Stimulated activated CD8-positive, alpha-beta memory T cell treated with anti-CD3 and anti-CD28 coated beads, Interleukin-7, amount 100 ng/mL, for 1 hour (primary cell): ENCODE measurements at regions not wholly inside any gene's neighbourhood (a gene's known extent, or its start where the extent isn't known, plus 50 kb on each side); places are given as distances from the start of the nearest gene placed in this dataset.

Experiments
- DNase-seq, 2 donors: peaks; one replicate each; pipeline ENCODE4 v3.0.0-alpha.2; 2020; ENCODE audit warnings: low read depth in 2 of 2

DNA sequence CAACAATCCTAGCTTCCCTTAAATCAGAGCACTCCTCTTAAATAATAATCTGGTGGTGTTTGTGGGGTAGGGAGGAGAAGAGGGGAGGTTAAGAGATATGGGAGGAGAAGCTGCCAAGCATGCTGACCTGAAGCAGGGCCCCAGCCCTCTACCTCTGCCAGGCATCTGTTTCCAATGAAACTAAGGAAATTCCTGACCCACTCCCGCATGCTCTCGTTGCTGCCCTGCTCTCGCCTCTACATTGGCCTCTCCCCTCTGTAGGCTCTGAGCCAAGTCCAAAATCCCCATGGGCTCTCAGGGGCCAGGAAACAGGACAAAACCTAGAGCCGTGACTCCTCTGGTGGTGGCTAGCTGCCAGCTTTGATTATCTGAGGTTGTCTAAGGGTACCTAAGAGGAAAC, 559.5 kb upstream of the CDH11 start:
- no peak for DNase-seq

DNA sequence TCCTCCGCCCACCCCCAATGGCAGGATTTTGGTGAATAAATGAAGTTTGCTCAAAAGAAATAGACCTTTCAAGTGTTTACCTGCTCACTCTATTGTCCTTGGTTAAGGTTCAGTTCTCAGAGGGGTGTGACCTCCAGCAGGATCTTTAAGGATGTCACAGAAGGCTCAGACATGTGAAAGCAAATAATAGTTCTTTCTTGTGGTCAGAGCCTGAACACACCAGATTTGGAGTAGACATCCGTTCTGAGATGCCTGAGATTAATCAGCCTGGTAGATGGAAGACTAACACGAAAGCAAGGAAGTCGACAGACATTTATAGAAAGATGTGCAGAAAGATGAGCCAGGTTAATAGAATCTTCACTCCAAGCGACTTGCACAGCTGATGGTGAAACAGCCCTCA, 557.9 kb upstream of the CDH11 start:
- no peak for DNase-seq

DNA sequence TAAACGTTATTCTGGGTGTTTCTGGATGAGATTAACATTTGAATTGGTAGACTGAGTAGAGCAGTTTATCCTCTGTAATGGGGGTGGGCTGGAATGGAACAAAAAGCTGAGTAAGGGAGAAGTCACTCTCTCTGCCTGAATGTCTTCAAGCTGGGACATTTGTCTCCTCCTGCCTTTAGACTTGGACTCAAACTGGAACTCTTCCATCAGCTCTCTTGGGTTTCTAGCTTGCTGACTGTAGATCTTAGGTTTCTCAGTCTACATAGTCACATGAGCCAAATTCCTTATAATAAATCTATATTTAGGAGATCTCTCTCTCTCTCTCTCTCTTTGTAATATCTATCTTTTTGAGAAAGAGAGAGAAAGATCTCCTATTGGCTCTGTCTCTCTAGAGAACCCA, 553.3 kb upstream of the CDH11 start:
- DNase-seq = no peak

DNA sequence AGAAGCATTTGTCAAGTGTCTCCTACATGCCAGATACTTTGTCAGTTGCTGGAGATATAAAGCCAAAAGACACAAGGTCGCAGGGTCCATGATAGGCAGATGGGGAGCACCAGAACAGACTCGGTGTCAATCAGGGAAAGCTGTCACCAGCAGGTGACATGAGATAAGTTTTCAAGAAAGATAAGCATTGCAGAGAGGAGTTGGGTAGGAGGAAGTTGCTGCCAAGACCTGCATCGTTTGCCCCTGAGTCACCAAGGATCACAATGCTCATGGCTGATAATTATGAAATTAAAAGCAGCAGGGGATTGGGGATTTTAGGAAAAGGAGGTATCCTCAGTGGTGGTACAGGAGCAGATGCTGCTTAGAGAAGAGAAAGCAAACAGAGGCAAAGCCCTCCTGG, 551.1 kb upstream of the CDH11 start:
- DNase-seq = no peak

DNA sequence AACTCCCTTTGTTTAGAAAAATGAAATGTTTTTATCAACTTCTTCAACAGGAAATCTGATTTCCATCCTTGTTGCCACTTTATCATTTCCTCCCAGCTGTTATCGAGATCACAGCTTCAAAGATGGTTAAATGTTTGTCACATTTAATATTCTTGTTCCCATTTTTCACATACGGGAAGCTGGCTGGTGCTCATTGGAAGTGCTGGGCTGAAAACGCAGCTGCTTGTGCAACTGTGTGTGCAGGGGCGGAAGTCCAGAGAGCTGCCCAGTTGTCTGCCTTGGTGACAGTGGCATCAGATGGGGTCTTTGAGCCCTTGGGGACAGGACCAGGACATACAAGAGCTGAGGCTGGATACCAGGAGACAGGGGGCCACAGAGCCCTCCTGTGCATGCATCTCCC, 549.2 kb upstream of the CDH11 start:
- no peak for DNase-seq

DNA sequence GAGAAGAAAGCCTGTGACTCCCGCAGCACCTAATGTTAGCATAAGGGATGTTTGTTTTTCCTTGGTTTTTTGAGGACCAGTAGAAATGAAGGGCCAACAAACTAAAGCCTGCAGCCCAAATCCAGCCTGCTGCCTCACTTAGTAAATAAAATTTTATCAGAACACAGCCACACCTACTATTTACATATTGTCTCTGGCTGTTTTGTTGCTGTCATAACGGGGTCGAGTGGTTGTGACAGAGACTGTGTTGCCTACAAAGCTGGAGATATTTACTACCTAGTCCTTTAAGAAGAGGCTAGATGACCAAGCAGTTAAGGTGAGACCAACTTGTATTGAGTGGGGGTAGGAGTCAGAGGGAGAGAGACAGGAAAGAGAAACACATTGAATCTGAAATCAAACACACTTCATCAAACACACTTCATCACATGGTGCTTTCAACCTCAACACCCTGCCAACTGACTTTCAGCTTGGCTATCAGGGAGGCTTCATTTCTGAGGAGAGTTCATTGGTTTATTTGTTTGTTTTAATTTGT, 546.3 kb upstream of the CDH11 start:
- no peak for DNase-seq

DNA sequence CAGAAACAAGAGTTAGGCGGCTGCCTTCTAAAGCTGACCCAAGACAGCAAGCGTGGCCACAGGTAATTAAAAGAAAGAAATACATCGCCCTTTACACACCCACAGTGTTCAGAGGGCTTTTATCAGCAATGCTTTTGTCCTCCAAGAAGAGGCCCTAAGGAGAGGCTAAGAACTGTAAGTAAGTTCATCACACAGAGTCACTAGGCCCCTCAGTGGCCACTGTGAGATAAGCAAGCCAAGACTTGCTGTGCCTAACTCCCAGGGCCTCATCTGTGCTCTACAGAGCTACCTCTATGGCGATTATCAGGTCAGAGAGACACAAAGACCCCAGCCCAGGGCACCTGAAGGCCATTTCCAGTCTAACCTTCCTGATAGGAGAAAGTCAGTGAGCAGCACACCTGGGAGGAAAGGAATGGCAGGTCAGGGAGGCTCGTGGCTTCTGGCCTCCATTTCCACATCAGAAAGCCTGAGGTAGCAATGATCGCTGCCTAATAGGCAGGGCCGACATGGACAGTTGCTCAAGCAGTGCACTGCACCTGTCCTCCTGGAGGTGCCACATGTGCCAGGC, 545.2 kb upstream of the CDH11 start:
- no peak for DNase-seq

DNA sequence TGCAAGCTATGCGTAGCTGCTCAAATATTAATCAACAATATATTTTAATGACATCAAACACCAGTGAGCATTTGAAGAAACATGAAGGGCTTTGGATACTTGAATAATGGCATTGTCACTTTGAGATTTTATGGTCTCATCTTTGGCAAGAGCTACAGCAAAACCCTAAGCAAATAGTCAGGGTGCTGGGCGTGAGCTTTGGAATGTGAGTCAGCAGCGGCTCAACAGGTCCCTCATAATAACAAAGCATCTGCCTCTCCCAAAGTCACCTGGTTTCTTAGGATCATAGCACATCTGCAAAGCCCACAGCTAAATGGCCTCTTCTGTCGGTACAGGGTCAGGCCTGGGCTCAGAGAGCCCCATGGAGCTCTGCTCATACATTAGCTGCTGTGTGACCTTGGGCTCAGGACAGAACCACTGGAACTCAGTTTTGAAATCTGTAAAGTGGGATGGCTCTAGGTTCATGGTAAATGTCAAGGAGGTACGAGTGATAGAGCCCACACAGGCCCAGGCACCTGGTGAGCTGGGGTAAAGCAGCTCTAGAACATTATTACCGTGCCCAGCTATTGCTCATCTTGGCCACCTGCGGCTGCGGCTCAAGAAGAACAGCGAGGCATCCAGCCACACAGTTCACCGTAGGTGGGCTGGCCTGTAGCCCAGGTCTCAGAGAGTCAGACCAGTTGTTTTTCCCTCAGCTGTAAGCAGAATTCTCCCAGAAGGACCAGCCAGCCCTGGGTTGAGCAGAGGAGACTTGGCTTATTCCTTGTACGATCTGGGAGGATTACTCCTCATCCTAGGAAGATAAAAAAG, 544.5 kb upstream of the CDH11 start:
- no peak for DNase-seq

DNA sequence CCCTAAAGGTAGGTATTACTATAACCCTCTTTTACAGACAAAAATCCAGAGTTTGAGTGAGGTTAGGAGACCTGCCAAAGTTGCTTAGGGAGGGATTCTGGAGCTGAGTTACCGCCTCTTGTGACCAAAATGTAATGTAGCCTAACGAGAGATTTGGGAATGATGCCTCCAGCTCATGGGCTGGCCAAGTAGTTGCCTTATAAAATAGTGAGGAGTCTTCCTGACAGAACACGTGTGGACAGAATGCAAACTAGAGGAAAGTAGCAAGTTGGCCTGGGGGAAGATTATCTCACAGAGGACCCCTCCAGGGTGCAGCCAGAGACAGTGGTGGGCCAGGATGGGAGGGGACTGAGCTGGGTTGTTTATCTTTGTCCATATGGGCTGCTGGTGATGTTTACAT, 543.7 kb upstream of the CDH11 start:
- no peak for DNase-seq

DNA sequence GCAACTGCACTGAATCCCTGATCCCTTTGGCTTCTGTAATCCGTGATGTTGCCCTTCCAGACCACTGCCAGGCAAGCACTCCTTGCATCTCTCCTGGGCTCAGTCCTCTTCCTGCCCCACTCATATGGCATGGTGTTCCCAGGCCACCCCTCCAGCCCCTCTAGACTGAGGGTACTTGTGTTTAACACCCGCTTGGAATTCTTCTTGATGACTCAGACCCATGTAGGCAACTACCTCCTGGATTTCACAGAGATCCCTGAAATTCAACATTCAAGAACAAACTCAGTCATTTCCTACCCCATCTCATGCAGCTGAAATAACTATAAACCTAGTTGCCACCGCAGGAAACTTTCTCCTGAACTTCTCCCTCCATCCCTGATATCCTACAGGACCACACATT, 541.9 kb upstream of the CDH11 start:
- no peak for DNase-seq

DNA sequence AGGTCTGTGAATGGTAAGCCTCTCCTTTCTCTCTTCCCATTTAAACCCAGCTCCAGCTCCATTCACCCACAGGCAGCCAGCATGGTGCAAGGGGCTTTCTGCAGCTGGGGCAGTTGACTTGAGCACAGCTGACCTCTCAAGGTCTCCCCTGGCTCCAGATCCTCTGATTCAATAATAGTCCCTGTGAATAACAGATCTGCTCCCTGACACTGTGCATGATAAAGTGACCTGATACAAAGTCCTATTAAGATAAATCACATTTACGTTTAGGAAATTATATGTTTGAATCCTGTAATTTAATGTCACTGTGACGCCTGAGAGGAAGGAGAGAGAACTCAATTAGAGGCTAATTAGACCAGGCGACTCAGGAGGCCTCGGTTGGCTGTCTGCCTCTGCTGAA, 540.4 kb upstream of the CDH11 start:
- DNase-seq = no peak

DNA sequence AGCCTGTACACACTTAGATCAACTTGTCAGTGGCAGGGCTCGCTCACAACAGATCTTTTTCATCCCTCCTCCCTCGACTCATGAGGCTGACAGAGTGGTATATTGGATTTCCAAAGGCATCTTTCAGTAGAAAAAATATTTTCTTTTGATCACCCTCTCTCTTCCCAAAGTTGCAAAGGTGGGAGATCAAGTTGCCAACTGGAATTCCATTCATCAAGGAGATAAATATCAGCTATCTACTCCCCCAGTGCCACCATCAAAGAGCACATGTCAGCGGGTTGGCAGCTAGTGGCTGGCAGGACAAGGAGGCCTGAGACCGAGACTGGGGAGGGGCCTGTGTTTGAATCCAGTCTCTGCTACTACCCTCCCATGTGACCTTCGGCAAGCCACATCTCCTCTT, 539.7 kb upstream of the CDH11 start:
- DNase-seq = no peak

DNA sequence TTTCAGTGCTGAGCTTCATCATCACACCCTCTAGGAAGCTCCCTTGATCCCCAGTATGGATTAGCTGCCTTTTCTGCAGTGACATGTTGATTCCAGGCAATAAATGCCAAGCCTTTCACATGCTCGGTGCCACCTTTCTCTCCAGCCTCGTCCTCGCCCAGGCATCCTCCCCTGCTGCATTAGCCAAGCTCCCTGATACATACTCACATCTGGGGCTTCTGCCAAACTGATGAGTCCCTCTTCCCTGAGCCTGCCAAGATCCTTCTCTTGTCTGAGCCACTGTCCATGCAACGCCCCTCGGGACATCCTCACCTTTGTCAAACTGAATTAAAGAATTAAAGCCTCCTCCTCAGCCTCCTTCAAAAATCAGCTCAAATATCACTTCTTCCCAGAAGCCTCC, 538.5 kb upstream of the CDH11 start:
- no peak for DNase-seq

DNA sequence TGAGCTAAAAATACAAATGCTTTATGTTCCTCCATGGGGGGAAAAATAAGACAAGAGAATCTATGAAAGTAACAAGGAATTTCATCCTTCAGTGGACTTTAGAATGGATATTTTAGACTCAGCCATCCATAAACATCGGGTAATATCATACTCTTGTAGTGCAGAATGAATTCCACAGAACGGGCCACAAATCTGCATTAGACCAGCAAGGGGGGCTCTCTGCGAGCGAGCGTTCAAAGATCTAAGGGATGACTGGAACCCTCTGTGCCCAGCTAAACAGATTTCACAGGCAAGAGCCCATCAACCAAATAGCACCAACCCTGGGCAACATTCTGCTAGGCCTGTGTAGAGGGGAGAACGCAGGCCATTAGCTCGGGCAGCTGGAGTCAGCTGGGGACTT, 537.9 kb upstream of the CDH11 start:
- DNase-seq = no peak

DNA sequence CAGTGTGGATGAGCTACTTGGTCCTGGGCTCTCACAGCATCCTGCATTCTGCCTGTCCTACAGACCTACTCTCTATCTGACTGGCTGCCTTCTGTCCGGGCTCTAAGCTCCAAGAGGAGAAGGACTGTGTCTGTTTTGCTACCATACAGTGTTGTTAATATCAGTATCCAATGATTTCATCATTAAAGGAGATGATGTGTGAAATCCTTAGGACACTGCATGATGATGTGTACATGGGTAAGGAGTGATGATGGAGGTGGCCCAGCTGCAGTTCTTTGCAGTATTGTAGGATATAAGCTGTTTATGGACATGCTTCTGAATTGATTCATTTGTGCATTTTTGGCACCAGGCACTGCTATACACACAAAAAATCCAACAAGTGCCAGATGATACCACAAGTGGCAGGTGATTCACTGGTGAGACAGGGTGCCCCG, 536.9 kb upstream of the CDH11 start:
- no peak for DNase-seq

DNA sequence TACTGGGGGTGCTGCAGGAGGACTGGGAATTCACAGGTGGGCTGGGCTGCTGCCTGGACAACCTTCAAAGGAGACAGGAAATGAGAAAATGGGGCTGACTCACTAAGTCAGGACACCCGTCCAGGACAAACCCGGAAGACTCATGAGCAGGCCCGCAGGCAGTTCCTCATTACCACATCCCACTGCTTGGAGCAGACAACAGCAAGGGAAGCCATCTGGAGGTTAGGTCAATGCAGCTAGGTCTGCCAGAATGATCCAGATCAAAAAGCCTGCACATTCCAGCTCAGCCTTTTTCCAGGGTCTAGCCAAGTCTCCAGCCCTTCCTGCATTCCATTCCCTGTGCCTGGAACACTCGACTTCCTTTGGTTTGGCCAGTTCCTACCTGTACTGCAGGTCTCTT, 536.5 kb upstream of the CDH11 start:
- no peak for DNase-seq

DNA sequence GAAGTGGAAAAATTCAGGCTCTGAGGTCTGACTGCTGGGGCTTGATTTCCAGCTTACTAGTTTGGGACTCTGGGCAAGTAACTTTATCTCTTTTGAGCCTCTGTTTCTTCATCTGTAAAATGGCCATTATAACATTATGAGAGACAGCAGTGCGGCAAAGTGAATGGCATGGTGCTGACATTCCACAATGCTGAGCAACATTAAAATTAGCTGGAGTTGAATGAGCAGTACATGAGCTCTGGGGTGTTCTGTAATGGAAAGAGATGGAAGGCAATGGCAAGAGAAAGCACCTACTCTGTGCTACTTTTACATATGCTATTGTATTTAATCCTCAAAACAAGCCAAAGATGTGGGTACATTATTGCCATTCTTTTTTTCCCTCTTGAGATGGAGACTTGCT, 535.7 kb upstream of the CDH11 start:
- no peak for DNase-seq

DNA sequence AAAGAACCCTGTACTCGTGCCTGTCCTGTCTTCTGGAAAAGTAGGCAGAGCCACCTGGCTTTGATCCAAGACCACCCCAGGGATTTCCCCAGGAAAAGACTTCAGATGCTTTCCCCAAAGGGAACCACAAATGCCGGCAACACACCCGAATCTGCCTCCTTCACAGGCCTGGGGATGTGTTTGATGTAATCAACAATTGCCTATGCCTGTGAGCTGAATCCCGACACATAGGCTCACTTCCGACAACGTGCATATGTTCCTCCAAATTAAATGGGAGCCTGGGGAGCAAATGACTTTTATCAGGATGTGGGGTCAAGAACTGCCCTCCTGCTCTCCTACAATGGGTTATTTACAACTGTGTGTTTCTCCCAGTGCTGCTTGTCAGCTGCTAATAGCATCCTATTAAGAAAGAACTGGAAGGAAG, 535.2 kb upstream of the CDH11 start:
- no peak for DNase-seq

DNA sequence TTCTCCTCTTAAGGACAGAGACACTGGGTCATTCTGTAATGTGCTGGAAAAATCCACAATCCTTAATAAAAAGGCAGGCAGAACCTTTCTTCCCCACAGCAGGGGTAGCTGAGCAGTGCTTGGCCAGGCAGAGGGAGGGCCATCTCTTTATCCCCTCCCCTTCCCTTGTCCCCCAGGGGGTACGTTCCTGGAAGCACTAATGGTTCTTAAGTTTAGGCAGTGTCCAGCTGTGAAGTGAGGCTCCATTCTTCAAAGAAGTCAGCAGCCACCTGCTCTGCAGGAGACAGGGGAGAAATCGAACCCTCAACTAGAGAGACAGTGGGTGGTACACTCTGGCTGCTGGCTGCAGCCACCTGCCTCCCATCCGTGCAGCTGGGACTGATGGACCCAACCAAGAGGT, 533.9 kb upstream of the CDH11 start:
- no peak for DNase-seq

DNA sequence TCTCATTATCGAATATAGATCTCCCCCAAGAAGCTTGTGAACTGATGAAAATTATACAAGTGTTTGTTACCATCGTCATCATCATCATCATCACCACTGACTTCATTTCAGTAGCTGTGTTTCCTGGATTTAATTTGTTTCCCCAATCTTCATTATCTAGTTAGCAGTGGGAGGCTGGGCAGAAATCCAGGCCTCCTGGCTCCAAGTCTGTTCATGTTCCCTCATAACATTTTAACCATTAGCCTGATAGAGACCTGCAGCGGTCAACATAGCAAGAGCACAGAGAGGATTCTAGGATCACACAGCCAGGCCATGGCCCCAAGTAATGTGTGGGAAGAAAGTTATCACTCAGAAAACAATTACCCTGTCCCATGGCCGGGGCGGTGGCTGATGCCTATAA, 526.2 kb upstream of the CDH11 start:
- no peak for DNase-seq

DNA sequence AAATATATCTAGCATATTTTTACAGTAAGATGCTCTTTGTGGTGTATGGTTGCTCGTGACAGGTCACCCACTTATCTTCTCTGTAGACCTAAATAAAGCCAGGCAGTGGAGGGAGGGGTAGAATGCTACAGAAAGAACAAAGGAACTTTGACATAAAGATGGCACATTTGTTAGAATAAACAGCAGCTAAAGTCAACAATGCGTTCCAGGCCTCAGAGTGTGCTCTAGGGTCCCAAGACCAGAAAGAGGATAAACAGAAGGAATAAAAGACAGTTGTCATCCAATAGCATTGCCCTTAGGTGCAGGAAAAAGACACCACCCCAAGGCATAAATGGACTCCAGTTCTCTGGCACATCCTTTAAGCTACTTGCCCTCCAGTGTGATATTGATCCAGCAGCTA, 523.0 kb upstream of the CDH11 start:
- DNase-seq = no peak

DNA sequence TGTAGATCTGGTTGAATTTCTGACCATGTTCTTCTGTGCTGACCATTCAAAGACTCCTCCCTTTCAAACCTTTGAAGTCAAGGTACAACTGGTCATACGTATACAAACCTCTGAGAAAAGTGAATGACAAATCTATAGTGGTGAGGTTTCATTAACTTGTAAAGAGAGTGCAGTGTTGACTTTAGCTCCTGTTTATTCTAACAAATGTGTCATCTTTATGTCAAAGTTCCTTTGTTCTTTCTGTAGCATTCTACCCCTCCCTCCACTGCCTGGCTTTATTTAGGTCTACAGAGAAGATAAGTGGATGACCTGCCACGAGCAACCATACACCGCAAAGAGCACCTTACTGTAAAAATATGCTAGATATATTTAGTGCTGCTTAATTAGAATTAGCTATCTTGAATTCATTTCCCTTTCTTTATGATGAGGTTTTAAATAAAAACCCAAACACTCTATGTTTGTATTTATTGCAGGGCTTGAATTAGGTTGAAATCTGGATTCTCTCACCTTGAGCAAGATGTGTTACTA, 520.0 kb upstream of the CDH11 start:
- DNase-seq = no peak

DNA sequence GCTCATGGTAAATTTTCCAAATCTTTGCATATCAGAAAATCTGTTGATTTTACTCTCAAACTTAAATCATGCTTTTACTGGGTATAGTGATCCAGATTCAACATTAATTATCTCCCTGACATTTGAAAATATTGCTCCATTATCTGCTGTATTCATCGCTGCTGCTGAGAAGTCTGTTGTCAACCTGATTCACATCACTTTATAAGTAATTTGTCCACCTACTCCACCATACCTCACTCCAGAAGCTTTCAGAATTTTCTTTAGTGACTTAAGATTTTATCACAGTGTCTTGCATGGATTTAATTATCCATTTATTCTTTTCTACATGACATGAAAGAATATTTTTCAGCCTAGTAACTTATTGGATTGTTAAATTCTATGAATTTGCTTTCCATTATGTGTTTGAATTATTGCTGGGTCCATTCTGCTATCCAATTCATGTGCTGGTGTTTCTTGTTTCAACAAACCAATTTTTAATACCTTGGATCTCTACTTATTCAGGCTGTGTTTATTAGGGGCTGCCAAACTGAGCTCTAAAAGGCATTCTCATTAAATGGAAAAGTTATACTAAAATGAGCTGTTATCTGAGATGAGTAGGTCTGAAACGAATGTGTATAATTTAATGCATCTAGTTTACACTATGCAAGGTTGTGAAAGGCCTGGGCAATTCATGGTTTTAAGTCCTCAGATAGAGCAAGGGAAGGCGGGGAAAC, 519.3 kb upstream of the CDH11 start:
- DNase-seq = no peak
